PFSK-1 (cell line): ENCODE measurements at regions not wholly inside any gene's neighbourhood (a gene's known extent, or its start where the extent isn't known, plus 50 kb on each side); places are given as distances from the start of the nearest gene placed in this dataset.

ENCODE experiments used
- POLR2AphosphoS5 ChIP-seq: IDR thresholded peaks from 2 replicates; pipeline ENCODE4 v1.6.1; 2012; ENCODE audit warnings: low read depth, mild to moderate bottlenecking, control low read depth, low read length, moderate library complexity
- SIN3A ChIP-seq: IDR thresholded peaks from 2 replicates; pipeline ENCODE4 v1.6.1; 2012; ENCODE audit warnings: mild to moderate bottlenecking, low read length, moderate library complexity, borderline replicate concordance; ENCODE audit not compliant: insufficient read depth
- TAF1 ChIP-seq: IDR thresholded peaks from 2 replicates; pipeline ENCODE4 v1.6.1; 2012; ENCODE audit warnings: low read length, control low read depth, borderline replicate concordance; ENCODE audit not compliant: insufficient read depth
- TF ChIP-seq, protein P1 (sequence below), 2 experiments: IDR thresholded peaks; 2 replicates each; pipeline versions ENCODE4 v1.6.1 to v1.8.0; 2011 to 2012; ENCODE audit warnings: low read depth in 2 of 2, low read length in 2 of 2, control low read depth in 1 of 2, inconsistent platforms in 1 of 2, mild to moderate bottlenecking in 1 of 2, moderate library complexity in 1 of 2; ENCODE audit not compliant: insufficient read depth in 1 of 2

DNA sequence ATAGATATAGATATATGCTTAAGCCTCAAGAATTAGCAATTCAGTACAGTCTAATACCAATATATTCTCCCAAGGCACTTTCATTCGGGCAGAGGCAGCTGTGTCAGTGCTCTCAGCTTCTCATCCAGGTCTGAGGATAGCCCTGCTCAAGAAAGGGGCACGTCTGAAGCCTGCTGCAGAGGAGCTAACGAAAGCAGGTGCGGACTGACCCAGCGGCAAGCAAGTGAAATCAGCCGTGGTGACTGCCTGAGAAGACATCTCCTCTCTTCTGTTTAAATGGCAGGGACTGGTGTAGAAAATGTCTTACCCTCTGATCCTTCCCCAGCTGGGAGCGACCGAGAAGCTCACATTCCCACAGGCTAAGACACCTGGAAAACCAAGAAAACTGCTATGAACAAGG, 468.6 kb downstream of the BRD1 start:
- no peak for TF ChIP-seq POLR2AphosphoS5
- no peak for TF ChIP-seq SIN3A
- TF ChIP-seq TAF1, result no peak
- TF ChIP-seq, protein P1, sequence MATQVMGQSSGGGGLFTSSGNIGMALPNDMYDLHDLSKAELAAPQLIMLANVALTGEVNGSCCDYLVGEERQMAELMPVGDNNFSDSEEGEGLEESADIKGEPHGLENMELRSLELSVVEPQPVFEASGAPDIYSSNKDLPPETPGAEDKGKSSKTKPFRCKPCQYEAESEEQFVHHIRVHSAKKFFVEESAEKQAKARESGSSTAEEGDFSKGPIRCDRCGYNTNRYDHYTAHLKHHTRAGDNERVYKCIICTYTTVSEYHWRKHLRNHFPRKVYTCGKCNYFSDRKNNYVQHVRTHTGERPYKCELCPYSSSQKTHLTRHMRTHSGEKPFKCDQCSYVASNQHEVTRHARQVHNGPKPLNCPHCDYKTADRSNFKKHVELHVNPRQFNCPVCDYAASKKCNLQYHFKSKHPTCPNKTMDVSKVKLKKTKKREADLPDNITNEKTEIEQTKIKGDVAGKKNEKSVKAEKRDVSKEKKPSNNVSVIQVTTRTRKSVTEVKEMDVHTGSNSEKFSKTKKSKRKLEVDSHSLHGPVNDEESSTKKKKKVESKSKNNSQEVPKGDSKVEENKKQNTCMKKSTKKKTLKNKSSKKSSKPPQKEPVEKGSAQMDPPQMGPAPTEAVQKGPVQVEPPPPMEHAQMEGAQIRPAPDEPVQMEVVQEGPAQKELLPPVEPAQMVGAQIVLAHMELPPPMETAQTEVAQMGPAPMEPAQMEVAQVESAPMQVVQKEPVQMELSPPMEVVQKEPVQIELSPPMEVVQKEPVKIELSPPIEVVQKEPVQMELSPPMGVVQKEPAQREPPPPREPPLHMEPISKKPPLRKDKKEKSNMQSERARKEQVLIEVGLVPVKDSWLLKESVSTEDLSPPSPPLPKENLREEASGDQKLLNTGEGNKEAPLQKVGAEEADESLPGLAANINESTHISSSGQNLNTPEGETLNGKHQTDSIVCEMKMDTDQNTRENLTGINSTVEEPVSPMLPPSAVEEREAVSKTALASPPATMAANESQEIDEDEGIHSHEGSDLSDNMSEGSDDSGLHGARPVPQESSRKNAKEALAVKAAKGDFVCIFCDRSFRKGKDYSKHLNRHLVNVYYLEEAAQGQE (IDR thresholded peaks at IDR 0.05; ENCODE audit: insufficient read depth in 1 of 2, low read depth in 2 of 2, low read length in 2 of 2), result no peak
